ENCODE measurements at regions not wholly inside any gene's neighbourhood (a gene's known extent, or its start where the extent isn't known, plus 50 kb on each side); places are given as distances from the start of the nearest gene placed in this dataset.

GRCh38 chr3:159816512-159816911 lies 172.1 kb upstream of the IL12A start:
- Histone ChIP-seq H3K4me3 (ENCODE audit: low read length in 2 of 2) (no peak overlapping the region), H3K27ac (replicated peaks; ENCODE audit: low read length) (no peak overlapping the region), H3K4me1 (ENCODE audit: control insufficient read depth in 2 of 2, insufficient read depth in 1 of 2, low read depth in 1 of 2, low read length in 2 of 2) (peaks cover 16 to 18% of the 10 kb centered on the region in 2 donors), H3K79me1 (ENCODE audit: low read depth, low read length) (no peaks in the 10 kb centered on the region), H2AK5ac (ENCODE audit: low read depth, low read length) (no peak overlapping the region), H2BK15ac (ENCODE audit: low read length) (no peak overlapping the region), H2BK5ac (ENCODE audit: low read length) (no peak overlapping the region), H4K8ac (ENCODE audit: low read depth, low read length) (no peak overlapping the region), H3K4me2 (ENCODE audit: insufficient read depth, low read length, poor library complexity, severe bottlenecking) (no peak overlapping the region), H3K23ac (ENCODE audit: low read depth, low read length, poor library complexity) (no peak overlapping the region), H2BK12ac (ENCODE audit: low read length) (no peak overlapping the region), H3K4ac (ENCODE audit: low read length) (no peak overlapping the region), H3K14ac (ENCODE audit: low read length) (no peak overlapping the region), H3K18ac (ENCODE audit: low read length) (no peak overlapping the region), H4K91ac (ENCODE audit: low read depth, low read length, poor library complexity) (no peak overlapping the region), H3K27me3 (ENCODE audit: control insufficient read depth in 3 of 3, insufficient read depth in 3 of 3, low read depth in 1 of 3, low read length in 3 of 3) (no peaks in the 10 kb centered on the region), H2AFZ (ENCODE audit: low read length) (no peak overlapping the region), H3K36me3 (replicated peaks in 1 of 2; ENCODE audit: control insufficient read depth in 2 of 2, insufficient read depth in 2 of 2, low read length in 2 of 2) (no peaks in the 10 kb centered on the region), H3K9me3 (replicated peaks in 1 of 2; ENCODE audit: control insufficient read depth in 2 of 2, insufficient read depth in 1 of 2, low read depth in 1 of 2, low read length in 2 of 2) (no peaks in the 10 kb centered on the region), H2BK120ac (ENCODE audit: low read depth, low read length) (no peak overlapping the region), H3K9ac (ENCODE audit: low read depth, low read length, poor library complexity) (no peak overlapping the region)
- DNase-seq (ENCODE audit: low spot score), result no peak
- WGBS, 2 donors (ENCODE audit: extremely low coverage in 2 of 2, insufficient read length in 2 of 2, insufficient replicate concordance in 1 of 2), result no CpG with 5 or more reads among the region's 3 CpGs

GRCh38 chr3:159817126-159817525 lies 171.5 kb upstream of the IL12A start:
- WGBS, 2 donors (ENCODE audit: extremely low coverage in 2 of 2, insufficient read length in 2 of 2, insufficient replicate concordance in 1 of 2), result no CpG with 5 or more reads among the region's 6 CpGs
- Histone ChIP-seq H2BK5ac (ENCODE audit: low read length) (no peak overlapping the region), H2AFZ (ENCODE audit: low read length) (no peak overlapping the region), H3K4me2 (ENCODE audit: insufficient read depth, low read length, poor library complexity, severe bottlenecking) (no peak overlapping the region), H3K18ac (ENCODE audit: low read length) (no peak overlapping the region), H2BK15ac (ENCODE audit: low read length) (no peak overlapping the region), H3K4me1 (ENCODE audit: control insufficient read depth in 2 of 2, insufficient read depth in 1 of 2, low read depth in 1 of 2, low read length in 2 of 2) (peaks cover 16 to 18% of the 10 kb centered on the region in 2 donors), H3K9ac (ENCODE audit: low read depth, low read length, poor library complexity) (no peak overlapping the region), H3K4me3 (ENCODE audit: low read length in 2 of 2) (no peak overlapping the region), H3K14ac (ENCODE audit: low read length) (no peak overlapping the region), H2BK12ac (ENCODE audit: low read length) (no peak overlapping the region), H2BK120ac (ENCODE audit: low read depth, low read length) (no peak overlapping the region), H3K27me3 (ENCODE audit: control insufficient read depth in 3 of 3, insufficient read depth in 3 of 3, low read depth in 1 of 3, low read length in 3 of 3) (no peaks in the 10 kb centered on the region), H3K36me3 (replicated peaks in 1 of 2; ENCODE audit: control insufficient read depth in 2 of 2, insufficient read depth in 2 of 2, low read length in 2 of 2) (no peaks in the 10 kb centered on the region), H3K4ac (ENCODE audit: low read length) (no peak overlapping the region), H2AK5ac (ENCODE audit: low read depth, low read length) (no peak overlapping the region), H3K27ac (replicated peaks; ENCODE audit: low read length) (no peak overlapping the region), H4K8ac (ENCODE audit: low read depth, low read length) (no peak overlapping the region), H3K9me3 (replicated peaks in 1 of 2; ENCODE audit: control insufficient read depth in 2 of 2, insufficient read depth in 1 of 2, low read depth in 1 of 2, low read length in 2 of 2) (no peaks in the 10 kb centered on the region), H3K79me1 (ENCODE audit: low read depth, low read length) (no peaks in the 10 kb centered on the region), H3K23ac (ENCODE audit: low read depth, low read length, poor library complexity) (no peak overlapping the region), H4K91ac (ENCODE audit: low read depth, low read length, poor library complexity) (no peak overlapping the region)
- no peak for DNase-seq (ENCODE audit: low spot score)

GRCh38 chr3:159817571-159817970 lies 171.1 kb upstream of the IL12A start:
- H3K4me1 ChIP-seq (ENCODE audit: control insufficient read depth in 2 of 2, insufficient read depth in 1 of 2, low read depth in 1 of 2, low read length in 2 of 2), result peaks cover 16 to 18% of the 10 kb centered on the region in 2 donors
- H4K8ac ChIP-seq (ENCODE audit: low read depth, low read length), result no peak overlapping the region
- H2BK15ac ChIP-seq (ENCODE audit: low read length), result no peak overlapping the region
- no peak overlapping the region for H3K4ac ChIP-seq (ENCODE audit: low read length)
- no peak overlapping the region for H3K14ac ChIP-seq (ENCODE audit: low read length)
- no peak overlapping the region for H3K4me3 ChIP-seq (ENCODE audit: low read length in 2 of 2)
- H3K36me3 ChIP-seq (replicated peaks in 1 of 2; ENCODE audit: control insufficient read depth in 2 of 2, insufficient read depth in 2 of 2, low read length in 2 of 2), result no peaks in the 10 kb centered on the region
- H2BK120ac ChIP-seq (ENCODE audit: low read depth, low read length), result no peak overlapping the region
- no peak overlapping the region for H3K27ac ChIP-seq (replicated peaks; ENCODE audit: low read length)
- no peak overlapping the region for H2BK12ac ChIP-seq (ENCODE audit: low read length)
- no peak overlapping the region for H3K4me2 ChIP-seq (ENCODE audit: insufficient read depth, low read length, poor library complexity, severe bottlenecking)
- no peak overlapping the region for H2BK5ac ChIP-seq (ENCODE audit: low read length)
- no peaks in the 10 kb centered on the region for H3K27me3 ChIP-seq (ENCODE audit: control insufficient read depth in 3 of 3, insufficient read depth in 3 of 3, low read depth in 1 of 3, low read length in 3 of 3)
- DNase-seq (ENCODE audit: low spot score), result no peak
- no peak overlapping the region for H3K18ac ChIP-seq (ENCODE audit: low read length)
- H2AFZ ChIP-seq (ENCODE audit: low read length), result no peak overlapping the region
- H3K79me1 ChIP-seq (ENCODE audit: low read depth, low read length), result no peaks in the 10 kb centered on the region
- H3K23ac ChIP-seq (ENCODE audit: low read depth, low read length, poor library complexity), result no peak overlapping the region
- no peak overlapping the region for H4K91ac ChIP-seq (ENCODE audit: low read depth, low read length, poor library complexity)
- no CpG with 5 or more reads among the region's 3 CpGs for WGBS, 2 donors (ENCODE audit: extremely low coverage in 2 of 2, insufficient read length in 2 of 2, insufficient replicate concordance in 1 of 2)
- no peak overlapping the region for H2AK5ac ChIP-seq (ENCODE audit: low read depth, low read length)
- H3K9me3 ChIP-seq (replicated peaks in 1 of 2; ENCODE audit: control insufficient read depth in 2 of 2, insufficient read depth in 1 of 2, low read depth in 1 of 2, low read length in 2 of 2), result no peaks in the 10 kb centered on the region
- H3K9ac ChIP-seq (ENCODE audit: low read depth, low read length, poor library complexity), result no peak overlapping the region

GRCh38 chr3:159818399-159818798 lies 170.2 kb upstream of the IL12A start:
- no peak overlapping the region for H3K4me2 ChIP-seq (ENCODE audit: insufficient read depth, low read length, poor library complexity, severe bottlenecking)
- DNase-seq (ENCODE audit: low spot score), result no peak
- H3K27ac ChIP-seq (replicated peaks; ENCODE audit: low read length), result no peak overlapping the region
- peak overlapping the region; percentile 45 for H3K18ac ChIP-seq (ENCODE audit: low read length)
- H3K23ac ChIP-seq (ENCODE audit: low read depth, low read length, poor library complexity), result no peak overlapping the region
- no peaks in the 10 kb centered on the region for H3K36me3 ChIP-seq (replicated peaks in 1 of 2; ENCODE audit: control insufficient read depth in 2 of 2, insufficient read depth in 2 of 2, low read length in 2 of 2)
- H2AFZ ChIP-seq (ENCODE audit: low read length), result peak overlapping the region; percentile 12
- H3K4me1 ChIP-seq (ENCODE audit: control insufficient read depth in 2 of 2, insufficient read depth in 1 of 2, low read depth in 1 of 2, low read length in 2 of 2), result peaks cover 16 to 18% of the 10 kb centered on the region in 2 donors
- H3K9me3 ChIP-seq (replicated peaks in 1 of 2; ENCODE audit: control insufficient read depth in 2 of 2, insufficient read depth in 1 of 2, low read depth in 1 of 2, low read length in 2 of 2), result no peaks in the 10 kb centered on the region
- H2BK12ac ChIP-seq (ENCODE audit: low read length), result no peak overlapping the region
- H2BK120ac ChIP-seq (ENCODE audit: low read depth, low read length), result no peak overlapping the region
- no peaks in the 10 kb centered on the region for H3K27me3 ChIP-seq (ENCODE audit: control insufficient read depth in 3 of 3, insufficient read depth in 3 of 3, low read depth in 1 of 3, low read length in 3 of 3)
- no peak overlapping the region for H2AK5ac ChIP-seq (ENCODE audit: low read depth, low read length)
- H4K91ac ChIP-seq (ENCODE audit: low read depth, low read length, poor library complexity), result no peak overlapping the region
- no peak overlapping the region for H3K9ac ChIP-seq (ENCODE audit: low read depth, low read length, poor library complexity)
- no peak overlapping the region for H2BK15ac ChIP-seq (ENCODE audit: low read length)
- peak overlapping the region; percentile 77 for H3K14ac ChIP-seq (ENCODE audit: low read length)
- no peak overlapping the region for H3K4ac ChIP-seq (ENCODE audit: low read length)
- H4K8ac ChIP-seq (ENCODE audit: low read depth, low read length), result no peak overlapping the region
- H3K79me1 ChIP-seq (ENCODE audit: low read depth, low read length), result no peaks in the 10 kb centered on the region
- WGBS, 2 donors (ENCODE audit: extremely low coverage in 2 of 2, insufficient read length in 2 of 2, insufficient replicate concordance in 1 of 2), result no CpG with 5 or more reads among the region's 3 CpGs
- H3K4me3 ChIP-seq (ENCODE audit: low read length in 2 of 2), result no peak overlapping the region
- no peak overlapping the region for H2BK5ac ChIP-seq (ENCODE audit: low read length)

Data from neuronal stem cell (in vitro differentiated cells).